Forelimb muscle (tissue), 1 donor: ENCODE measurements at regions not wholly inside any gene's neighbourhood (a gene's known extent, or its start where the extent isn't known, plus 50 kb on each side); places are given as distances from the start of the nearest gene placed in this dataset.
A peak's percentile ranks its signal among the peaks of the same experiment; 100 is the strongest.
"Not testable (repeated sequence)": the region's sequence is repeated elsewhere in the genome, so short reads cannot be mapped to it uniquely, and the experiment has no call there.

Source experiments
- DNase-seq: peaks from one replicate; pipeline ENCODE4 v3.0.0-alpha.2; 2013; ENCODE audit warnings: low read depth

DNA sequence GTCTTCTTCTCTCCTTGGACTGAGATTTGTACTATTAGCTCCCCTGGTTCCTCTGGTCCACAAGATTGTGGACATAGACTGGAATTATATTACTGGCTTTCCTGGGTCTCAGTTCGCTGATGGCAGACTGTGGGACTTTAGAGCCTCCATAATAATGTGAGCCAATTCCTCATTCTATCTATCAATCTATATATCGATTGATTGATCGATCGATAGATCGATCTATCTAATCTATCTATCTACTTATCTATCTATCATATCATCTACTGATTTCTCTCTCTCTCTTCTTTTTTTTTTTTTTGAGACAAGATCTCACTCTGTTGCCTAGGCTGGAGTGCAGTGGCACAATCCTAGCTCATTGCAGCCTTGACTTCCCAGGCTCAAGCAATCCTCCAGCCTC lies 51.5 kb upstream of the DDR1 start:
- no peak for DNase-seq

DNA sequence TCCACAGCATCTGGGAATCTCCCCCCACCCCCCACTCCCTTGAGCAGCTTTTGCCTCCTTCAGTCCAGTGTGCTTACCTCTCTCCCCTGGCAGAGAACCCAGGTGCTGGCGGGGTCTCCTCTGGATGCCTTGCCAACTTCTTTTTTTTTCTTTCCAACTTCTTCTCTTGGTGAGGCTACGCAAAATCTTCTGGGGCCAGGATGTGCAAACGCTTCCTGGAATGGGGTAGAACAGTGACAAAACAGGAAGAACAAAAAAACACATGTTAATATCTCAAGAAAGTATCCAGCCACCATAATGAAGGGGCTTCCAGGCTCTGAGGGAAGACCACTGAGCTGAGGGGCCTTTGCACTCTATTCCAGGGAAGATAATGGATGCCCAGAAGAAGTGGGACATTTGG lies 53.9 kb upstream of the DDR1 start:
- no peak for DNase-seq

DNA sequence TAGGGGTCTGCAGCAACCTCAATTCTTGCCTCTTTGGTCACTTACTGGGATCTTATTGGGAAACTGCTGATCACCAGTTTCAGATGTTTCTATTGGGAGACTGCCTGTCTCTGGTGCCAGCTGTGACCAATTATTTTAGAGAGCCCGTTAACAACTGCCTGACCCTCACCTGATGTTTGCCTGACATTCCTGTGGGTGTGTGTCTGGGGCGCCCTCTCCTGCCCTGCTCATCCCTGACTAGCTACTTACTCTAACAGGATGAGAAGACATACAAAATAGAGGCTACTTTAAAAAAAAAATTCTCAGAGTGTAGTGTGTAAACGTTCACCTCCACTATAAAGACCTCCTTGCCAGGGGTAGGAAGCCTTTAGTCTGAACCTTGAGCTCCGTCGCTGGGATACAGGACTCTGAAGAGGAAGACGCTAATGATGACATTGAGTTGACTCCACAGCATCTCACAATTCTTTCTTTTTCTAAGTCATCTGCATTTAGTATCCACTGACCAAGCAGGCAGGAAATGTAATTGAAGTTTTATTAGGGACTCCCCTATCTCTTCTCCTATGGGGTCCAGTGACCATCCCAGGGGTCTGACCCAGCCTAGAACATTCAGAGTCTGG lies 54.6 kb upstream of the DDR1 start:
- no peak for DNase-seq

DNA sequence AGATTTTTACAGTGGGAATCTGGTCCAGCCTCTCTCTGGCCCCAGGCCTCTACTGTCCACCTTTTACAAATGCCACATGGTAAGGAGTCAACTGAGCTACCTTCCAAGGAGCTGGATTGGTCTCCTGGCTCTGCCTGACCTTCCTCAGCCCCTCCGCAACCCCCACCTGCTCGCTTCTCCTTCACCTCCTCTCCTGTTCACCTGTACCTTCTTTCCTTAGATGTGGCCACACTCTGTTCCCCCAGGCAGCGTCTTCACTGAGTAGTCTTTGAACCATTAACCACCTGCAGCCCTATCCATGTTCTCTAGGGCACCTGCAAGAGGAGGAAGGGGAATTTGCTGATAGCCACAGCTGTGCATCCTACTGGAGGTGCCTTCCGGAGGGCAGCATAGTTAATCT lies 55.3 kb upstream of the DDR1 start:
- no peak for DNase-seq

DNA sequence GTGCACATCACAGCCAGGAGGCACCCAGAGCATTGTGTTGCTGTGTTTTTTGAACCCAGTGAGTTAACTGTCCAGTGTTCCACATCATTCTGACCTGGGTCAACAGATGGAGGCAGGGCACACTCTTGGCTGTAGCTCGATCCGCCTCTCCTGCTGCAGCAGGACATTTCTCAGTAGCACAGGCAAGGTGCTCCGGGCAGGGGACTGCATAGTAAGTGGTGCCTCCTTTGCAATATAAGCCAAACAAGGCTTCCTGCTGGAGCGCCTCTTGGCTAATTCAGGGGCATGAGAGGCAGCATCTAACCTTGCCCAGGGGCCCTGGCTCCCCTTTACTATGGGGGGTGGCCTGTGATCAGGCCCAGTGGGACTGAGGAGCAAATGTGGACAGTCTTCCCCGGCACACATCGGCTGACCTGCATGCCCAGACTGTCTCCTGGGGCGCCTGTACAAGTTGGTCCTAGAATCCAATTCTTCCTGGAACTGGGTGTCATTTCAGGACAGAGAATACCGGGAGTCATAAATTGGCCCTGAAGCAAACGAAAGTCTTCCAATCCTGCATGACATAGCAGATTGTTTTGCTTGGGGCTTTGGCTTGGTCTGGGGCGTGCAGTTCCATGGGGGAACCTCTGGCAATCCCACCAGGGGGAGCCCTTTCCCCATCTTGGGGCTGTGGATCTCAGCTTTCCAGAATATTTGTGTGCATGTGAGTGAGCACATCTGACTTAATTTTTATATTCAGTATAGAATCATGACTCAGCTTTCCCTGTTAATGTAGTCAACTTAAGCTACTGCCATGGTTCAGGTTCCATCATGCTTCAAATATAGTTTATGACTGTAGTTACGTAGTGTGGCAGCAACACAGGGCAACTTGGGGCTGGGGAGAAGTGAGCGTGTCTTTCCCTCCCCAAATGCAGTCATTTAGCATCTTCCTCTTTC lies 56.0 kb upstream of the DDR1 start:
- peak; percentile 70 for DNase-seq

DNA sequence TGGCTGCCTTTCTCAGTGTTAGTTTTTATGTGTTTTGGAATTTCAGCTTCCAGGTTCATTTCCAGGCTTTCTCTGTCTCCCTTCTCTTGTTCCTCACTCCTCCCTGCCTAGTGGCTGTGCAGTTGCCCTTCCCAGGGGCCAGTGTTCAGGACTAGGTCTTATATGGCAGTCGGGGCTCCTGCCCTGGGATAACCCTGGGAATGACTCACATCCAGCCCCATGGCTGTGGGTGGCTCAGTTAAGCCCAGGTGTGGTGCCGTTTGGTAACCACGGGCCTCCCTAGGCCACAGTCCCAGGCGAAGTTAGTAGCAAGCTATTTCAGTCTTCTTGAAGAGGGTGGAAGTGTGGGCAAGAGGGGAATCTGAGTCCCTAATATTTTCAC lies 57.4 kb upstream of the DDR1 start:
- no peak for DNase-seq

DNA sequence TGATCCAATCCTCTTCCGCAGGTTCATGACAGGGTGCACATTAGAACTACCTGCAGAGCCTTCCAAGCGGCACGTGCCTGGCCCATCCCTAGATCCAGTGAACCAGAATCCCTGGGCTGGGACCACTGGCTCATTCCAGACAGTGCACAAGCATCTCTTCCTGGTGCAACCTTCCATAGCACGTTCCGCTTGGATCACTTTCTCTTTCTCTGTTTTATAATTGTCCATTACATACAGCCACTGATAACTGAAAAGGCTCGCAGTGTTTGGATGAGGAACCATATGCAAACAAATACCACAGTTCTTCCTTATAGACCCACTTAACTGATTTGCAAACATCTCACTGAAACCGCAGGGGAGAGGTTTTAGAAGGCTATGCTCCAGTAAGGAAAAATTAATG lies 59.6 kb upstream of the DDR1 start:
- DNase-seq: no peak

DNA sequence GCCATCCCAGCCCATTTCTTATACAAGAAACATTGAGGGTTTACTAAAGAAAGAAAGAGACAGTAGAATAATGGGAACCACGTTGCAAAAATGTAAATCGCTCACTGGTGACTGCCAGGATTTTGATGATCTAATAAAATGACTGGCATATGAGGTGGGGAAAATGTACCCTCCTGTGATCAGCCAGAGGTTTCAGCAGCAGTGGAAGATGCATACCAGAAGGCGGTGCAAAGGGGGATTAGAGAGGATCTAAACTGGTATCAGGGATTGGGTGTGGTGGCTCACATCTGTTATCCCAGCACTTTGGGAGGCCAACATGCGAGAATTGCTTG lies 60.8 kb upstream of the DDR1 start:
- no peak for DNase-seq

DNA sequence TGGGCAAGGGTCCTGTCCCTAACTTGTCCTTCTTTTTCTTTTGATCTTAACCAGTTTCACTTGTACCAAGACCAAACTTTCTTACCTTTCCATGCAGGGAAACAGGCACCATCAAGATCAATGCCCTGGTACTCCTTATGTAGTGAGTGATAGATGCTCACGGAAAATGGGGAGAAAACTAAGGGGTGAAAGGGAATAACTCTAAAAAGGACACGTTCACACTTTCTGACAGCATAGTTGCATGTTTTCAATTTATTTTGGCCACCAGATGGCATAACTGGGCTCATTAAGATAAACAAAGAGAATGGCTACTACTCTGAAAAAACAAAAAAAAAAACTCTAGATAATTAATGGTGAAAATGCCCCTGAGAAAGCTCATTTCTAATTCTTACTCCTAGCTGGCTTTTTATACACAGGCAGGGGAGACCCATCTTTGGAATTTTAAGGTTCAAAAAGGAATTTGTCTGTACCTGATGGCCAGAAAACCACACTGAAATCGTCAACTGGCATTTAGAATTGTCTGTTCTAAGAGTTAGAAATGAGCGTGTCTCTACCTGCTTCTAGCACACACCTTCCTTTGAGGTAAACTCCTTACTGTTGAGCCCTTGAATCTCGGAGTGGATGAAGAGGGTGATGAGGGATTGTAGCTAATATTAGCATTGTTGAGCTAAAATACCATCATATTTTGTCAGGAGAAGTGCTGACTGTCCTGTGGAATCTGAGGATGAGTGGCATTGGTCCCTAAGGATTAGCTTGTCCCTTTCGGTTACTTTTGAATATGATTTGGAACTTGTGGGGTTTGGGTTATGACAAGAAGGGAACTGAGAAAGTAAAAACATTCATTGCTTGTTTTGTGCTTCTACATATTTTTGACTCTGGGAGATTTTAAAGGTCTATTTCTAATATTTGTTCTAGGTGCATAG lies 62.2 kb upstream of the DDR1 start:
- no peak for DNase-seq

DNA sequence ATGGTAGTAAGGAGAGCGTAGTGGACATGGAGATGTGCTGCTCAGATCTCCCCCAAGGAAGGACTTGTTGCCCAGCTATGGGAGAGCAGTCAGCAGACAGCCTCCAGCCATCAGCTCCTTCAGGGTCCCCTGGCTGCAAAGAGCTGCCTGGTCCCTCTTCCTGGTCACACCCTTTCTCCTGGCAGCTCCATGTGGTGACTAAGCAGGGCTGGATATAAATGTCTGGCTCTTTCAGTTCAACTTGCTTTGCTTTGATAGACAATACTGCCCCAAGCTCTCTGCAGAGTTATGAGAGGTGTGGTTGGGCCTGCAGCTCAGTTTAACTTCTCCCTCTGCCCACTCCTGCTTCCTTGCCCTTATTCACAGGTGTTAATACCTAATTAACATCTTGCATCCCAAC lies 64.1 kb upstream of the DDR1 start:
- DNase-seq: no peak

DNA sequence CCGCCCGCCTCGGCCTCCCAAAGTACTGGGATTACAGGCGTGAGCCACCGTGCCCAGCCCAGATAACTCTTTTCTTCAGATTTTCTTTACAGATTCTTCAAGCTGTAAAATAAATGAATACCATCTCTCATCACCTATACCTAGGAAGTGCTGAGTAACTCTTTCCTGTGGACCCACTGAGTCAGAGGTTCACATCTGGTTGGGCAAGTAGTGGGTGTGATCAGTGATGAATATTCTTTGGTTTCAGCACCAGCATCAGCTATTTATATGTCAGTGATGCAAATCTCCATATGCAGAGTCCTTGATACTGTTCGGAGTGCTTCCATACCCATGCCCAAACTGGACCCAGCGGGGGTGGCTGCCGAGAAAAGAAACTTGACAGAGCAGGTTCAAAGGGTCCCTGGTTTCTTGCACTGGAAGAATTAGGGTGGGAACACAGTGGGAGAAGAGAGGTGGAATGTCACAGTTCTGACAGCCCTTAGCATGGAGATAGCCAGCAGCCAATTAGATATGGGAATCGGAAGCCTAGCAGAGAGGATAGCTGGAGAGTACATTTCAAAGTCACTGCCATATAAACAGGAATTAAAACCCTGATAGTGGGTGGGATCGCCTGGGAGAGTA lies 64.9 kb upstream of the DDR1 start:
- no peak for DNase-seq

DNA sequence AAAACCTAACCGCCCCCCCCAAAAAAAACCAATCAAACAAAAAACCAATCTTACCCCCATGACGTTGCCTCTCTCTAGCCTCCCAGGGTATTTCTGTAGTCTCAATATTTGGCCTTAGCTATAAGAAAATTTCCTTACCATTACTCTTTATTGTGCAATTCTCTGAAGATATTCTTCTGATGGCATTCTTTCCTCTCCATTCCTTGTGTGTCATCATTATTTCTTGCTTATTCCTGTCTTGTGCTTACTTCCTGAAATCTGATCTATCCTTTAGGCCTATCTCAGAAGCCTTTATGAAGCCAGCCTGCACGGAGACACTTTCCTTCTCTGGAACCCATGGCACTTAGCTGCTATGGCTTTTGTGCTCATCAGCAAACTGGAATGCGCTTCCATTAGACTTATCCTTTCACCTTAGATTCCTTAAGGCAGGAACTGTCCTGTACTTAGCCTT lies 65.9 kb upstream of the DDR1 start:
- DNase-seq: no peak

DNA sequence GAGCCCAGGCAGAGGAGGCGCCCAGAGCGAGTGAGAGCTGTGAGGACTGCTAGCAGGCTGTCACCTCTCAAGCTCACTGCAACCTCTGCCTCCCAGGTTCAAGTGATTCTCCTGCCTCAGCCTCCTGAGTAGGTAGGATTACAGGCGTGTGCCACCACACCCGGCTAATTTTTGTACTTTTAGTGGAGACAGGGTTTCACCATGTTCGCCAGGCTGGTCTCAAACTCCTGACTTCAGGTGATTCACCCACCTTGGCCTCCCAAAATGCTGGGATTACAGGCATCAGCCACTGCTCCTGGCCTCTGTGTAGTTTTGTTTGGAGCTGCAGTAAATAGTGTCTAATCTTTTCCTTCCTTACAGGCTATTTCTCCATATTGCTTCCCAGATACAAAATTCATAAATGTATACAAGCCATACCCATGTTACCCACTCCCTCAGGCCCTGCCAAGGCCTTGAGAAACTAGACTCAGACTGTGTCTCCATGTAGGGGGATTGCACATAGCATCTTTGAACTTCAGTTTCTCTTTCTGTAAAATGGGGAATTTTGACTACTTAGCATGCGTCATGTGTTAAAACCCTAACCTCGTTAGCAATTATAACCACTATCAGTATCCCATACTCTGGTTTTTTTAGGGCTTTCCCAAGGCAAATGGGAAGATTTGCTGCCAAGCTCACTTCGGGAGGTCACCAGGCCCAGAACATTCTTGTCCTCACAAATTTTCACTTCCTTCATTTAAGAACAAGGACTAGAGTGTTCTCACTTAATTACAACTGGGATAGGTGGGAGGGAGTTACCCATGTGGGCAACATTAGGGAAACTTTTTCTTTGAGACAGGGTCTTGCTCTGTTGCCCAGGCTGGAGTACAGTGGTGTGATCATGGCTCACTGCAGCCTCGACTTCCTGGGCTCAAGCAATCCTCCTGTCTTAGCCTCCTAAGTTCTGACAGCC lies 67.3 kb upstream of the DDR1 start:
- DNase-seq: no peak

DNA sequence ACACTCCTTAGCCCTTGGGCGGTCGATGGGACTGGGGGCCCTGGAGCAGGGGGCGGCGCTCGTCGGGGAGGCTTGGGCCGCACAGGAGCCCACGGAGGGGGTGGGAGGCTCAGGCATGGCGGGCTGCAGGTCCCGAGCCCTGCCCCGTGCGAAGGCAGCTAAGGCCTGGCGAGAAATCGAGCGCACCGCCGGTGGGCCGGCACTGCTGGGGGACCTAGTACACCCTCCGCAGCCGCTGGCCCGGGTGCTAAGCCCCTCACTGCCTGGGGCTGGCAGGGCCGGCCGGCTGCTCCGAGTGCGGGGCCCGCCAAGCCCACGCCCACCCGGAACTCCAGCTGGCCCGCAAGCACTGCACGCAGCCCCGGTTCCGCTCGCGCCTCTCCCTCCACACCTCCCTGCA lies 68.0 kb upstream of the DDR1 start:
- DNase-seq: not testable (repeated sequence)

DNA sequence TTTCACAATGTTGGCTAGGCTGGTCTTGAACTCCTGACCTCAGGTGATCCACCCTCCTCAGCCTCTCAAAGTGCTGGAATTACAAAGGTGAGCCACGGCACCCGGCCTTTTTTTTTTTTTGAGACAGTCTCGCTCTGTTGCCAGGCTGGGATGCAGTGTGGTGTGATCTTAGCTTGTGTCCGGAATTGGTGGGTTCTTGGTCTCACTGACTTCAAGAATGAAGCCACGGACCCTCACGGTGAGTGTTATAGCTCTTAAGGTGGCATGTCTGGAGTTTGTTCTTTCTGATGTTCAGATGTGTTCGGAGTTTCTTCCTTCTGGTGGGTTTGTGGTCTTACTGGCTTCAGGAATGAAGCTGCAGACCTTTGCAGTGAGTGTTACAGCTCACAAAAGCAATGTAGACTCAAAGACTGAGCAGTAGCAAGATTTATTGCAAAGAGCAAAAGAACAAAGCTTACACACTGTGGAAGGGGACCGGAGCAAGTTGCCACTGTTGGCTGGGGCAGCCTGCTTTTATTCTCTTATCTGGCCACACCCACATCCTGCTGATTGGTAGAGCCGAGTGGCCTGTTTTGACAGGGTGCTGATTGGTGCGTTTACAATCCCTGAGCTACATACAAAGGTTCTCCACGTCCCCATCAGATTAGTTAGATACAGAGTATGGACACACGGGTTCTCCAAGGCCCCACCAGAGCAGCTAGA lies 69.1 kb upstream of the DDR1 start:
- not testable (repeated sequence) for DNase-seq

DNA sequence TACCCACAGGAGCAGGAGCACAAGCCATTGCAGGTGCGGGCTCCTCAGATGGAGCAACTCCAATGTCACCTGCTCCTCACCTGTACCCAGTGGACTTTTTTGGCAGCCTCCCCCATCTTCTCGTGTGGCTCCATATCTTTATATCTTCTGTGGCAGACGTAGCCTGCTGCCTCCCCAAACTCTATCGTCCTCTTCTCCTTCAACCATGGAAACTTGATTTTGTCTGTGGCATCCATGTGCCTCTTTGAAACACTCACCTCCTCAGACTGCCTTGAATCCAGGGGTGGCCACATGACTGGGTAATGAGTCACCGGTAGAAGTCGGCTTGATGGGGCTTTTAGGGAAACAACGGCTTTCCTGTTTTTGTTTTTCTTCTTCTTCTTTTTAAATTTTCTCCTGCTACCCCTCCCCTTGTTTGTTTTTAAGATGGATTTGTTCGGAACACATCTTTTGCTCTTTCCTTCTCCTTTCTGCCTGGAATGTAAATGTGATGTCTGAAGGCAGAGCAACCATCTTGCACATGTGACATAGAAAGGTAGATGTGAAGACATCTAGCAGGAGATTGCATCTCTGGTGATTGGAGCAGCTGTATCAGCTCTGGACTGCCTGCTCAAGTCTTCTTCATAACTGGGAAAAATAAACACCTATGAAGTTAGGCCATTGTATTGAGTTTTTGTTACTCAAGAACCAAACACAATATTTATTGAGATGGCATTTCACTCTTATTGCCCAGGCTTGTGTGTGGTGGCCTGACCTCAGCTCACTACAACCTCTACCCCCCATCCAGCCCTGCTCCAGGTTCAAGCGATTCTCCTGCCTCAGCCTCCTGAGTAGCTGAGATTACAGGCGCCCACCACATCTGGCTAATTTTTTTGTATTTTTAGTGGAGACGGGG lies 69.9 kb upstream of the DDR1 start:
- no peak for DNase-seq

DNA sequence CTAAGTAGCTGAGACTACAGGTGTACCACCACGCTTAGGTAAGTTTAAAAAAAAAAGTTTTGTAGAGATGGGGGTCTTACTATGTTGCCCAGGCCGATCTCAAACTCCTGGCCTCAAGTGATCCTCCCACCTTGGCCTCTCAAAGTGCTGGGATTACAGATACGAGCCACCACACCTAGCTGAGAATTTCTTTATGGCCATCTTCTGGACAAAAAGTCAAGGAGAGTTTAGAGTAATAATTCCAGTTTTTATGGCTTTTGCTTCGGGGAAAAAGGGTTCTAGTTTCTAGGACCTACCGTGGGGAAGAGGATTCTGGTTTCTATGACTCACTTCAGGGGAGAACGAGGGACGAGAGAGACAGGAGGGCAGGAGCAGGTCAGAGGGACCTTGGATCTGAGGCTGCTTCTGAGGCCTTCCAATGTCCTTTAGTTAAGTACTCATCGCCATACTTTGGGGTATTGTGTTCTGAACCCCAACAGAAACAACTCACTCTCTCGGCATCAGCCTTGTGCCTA lies 69.3 kb upstream of the IER3 start:
- DNase-seq: no peak

DNA sequence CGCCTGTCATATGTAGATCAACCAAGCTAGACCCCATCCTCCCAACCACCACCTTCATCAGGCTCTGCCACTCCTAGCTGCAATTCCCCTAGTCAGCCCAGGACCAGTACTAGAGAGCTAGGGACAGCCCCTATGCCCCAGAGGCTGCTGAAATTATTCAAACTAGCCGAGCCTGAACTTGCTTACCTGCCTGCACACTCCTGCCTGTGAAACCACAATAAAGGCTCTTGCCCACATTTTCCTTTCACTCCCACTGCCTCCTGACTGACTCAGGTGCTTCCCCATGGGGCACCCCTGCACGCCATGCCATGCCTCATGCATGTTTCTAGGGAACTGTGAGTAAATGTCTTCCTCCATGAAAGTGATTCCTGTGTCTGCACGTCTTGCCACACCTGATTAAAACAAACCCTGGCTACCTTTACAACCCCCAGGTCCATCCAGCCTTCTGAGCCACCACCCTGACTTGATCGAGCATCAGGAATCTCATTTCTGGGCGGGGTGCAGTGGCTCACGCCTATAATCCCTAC lies 66.5 kb upstream of the IER3 start:
- DNase-seq: no peak

DNA sequence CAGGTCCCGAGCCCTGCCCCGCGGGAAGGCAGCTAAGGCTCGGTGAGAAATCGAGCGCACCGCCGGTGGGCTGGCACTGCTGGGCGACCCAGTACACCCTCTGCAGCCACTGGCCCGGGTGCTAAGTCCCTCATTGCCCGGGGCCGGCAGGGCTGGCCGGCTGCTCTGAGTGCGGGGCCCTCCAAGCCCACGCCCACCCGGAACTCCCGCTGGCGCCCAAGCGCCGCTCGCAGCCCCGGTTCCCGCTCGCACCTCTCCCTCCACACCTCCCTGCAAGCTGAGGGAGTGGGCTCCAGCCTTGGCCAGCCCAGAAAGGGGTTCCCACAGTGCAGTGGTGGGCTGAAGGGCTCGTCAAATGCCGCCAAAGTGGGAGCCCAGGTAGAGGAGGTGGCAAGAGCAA lies 63.2 kb upstream of the IER3 start:
- not testable (repeated sequence) for DNase-seq
